GM18507 (cell line): ENCODE measurements at regions not wholly inside any gene's neighbourhood (a gene's known extent, or its start where the extent isn't known, plus 50 kb on each side); places are given as distances from the start of the nearest gene placed in this dataset.
A peak's percentile ranks its signal among the peaks of the same experiment; 100 is the strongest.

Experiments used
- DNase-seq: peaks from one replicate; pipeline ENCODE4 v3.0.0; 2011; ENCODE audit warnings: low read depth; ENCODE audit not compliant: insufficient read length; ENCODE audit errors: extremely low spot score
- FAIRE-seq: peaks from 2 replicates; lab custom pipeline; 2011; peaks lifted over from hg19 to GRCh38; lab: Jason Lieb, UNC

DNA sequence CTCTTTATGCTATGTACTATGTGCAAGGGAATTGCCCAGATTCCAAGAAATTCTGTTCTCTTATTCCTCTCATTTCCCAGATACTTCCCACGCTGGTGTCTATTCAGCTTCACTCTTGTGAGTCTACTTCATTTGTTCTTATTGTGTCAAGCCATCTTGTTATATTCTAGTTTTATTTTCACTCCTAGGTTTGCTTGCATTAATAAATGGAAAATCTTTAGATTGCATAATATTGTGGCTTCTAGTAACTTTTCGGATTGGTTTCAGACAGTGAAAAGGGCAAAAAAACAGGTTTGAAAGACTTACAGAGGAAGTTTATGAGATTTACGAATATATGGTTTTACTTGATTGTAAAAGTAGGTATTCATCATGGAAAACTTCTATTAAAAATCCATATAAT, 128.4 kb downstream of the BTC start:
- no peak for FAIRE-seq

DNA sequence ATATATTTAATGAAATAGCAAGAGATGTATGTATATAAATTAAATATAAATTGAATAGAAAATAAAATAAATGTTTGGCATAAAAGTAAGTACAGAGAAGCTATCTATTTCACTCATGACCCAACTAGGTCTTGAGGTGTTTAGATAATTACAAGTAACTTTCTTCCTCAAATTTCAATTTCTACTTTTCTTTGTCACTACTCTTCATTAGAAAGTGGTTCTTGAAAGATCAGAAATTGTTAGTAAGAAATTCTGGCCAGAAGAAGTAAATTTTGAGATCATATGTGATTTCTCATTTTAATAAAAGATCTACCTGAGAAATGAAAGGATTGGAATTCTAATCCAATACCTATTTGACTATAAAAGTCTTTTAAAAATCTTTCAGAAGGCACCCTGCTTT, 126.9 kb downstream of the BTC start:
- DNase-seq: no peak
- FAIRE-seq: no peak

More for the DNA sequence above, 128.4 kb downstream of the BTC start:
- no peak for DNase-seq

DNA sequence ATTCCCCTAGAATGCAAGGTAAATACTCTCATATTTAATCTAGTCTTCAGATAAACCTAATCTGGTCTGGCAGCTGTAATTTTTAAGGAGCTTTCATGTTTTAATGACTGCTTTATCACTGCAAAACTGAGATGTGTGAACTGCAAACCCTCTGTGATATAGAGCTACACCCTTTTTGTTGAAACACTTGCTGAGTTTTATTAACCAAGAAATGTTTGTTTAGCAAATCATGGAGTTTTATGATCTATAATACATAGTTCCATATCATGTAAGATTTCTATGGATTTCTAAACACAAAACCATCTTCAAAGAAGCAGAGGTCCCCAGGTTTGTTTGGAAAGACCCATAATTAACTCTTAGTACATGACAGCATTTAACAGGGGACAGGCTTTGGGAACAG, 126.4 kb downstream of the BTC start:
- no peak for FAIRE-seq
- DNase-seq: no peak

DNA sequence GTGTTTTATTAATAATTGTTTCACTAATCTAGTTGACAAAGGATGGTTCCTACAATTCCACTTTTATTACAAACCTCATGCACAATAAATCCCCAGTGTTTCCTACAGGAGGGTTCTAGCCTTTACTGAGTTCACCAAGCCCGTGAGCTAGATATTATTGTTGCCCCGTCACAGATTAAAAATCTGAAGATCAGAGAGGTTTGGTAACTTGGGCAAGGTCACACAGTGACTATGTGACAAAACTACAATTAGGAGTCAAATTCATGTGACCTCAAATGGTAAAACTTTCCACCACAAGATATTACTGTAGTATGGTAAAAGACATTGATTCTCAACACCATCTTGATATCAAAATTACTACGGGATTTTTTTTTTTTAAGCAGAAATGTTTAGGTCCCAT, 124.6 kb downstream of the BTC start:
- DNase-seq (no peak), FAIRE-seq (no peak)

DNA sequence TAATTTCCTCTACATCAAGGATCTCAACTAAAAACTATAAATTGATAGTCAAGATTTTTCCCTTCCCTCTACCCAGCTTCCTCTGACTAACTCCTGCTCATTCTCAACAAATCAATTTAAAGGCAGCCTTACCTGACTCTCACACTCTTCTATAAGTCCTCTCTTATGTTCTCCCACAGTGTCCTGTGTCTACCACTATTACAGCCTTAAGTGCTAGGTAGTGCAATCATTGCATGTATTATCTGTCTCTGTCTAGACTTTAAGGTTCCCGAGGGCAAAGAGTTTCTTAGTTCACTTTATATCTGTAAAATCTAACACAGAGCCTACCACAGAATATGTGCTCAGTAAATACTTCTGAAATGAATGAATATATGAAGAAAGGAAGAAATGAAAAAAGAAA, 123.7 kb downstream of the BTC start:
- FAIRE-seq (no peak), DNase-seq (no peak)

DNA sequence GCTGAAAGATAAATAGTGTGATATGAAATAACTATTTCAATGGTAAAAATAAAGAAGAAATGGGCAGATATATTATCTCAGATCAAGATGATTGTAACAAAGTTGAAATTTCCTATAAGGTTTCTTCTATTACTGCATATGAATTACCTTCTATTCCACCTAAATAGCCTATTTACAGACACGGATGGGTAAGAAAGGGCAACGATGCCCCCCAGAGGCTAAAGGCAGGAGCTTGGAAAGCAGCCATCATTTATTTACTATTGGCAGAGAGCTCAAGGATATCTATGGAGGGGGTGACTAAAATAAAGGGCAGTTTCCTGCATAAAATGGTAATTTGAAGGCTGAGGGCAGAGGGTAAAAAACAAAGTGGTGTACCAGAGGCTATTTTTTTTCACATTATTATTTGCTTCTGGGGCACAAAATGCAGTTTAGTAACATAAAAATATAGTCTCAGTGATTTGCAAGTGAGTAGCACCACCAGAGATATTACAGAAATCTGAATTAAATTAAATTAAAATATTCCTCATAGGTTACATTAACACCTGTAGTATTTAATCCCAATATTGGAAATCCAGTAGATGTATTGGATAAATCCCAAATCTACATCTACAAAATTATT, 123.1 kb downstream of the BTC start:
- no peak for FAIRE-seq
- no peak for DNase-seq

DNA sequence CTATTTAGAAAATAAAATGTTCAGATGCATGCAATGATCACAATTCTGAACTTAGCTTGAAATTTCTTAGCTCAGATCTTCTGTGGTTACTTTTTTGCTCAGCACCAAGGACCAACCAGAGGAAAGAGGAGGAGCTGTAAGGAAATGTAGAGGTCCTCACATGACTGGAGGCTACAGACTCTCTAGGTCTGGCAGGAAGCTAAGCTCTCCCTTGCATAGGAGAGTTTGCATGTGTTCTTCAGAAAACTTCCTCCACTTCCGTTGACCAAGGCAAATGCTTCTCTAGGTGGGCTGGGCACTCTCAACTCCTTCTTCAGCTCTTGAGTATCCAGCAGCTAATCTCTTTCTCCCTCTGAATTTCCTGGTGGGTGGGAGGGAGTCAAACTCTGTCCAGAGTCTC, 119.6 kb downstream of the BTC start:
- DNase-seq (no peak), FAIRE-seq (no peak)

DNA sequence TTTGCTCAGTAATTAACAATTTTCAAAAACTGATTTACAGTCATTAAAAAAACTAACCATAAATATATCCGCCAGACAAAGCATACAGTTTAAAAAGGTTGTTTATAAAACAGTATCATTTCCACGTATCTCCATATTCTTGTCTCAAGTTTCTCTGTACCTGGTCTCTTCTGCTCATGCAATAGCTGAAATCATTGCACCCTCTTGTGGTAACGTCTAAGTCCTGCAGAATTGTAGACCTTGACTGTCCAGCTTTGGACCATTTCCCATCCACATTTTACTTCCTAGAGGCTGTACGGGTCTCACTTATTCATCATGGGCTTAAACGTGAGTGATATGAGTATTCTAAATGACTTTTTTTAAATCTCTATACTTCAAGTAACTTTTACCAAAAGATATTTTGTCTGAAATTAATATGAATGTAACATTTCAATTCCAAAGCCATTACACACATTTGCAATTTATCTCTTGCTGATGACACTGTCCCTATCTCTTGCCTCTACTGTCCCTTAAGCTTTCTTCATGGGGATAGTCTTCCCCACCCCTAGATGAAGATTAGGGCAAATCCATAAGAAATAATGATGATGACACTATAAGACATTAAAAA, 118.5 kb downstream of the BTC start:
- FAIRE-seq (peak; percentile 74), DNase-seq (no peak)

DNA sequence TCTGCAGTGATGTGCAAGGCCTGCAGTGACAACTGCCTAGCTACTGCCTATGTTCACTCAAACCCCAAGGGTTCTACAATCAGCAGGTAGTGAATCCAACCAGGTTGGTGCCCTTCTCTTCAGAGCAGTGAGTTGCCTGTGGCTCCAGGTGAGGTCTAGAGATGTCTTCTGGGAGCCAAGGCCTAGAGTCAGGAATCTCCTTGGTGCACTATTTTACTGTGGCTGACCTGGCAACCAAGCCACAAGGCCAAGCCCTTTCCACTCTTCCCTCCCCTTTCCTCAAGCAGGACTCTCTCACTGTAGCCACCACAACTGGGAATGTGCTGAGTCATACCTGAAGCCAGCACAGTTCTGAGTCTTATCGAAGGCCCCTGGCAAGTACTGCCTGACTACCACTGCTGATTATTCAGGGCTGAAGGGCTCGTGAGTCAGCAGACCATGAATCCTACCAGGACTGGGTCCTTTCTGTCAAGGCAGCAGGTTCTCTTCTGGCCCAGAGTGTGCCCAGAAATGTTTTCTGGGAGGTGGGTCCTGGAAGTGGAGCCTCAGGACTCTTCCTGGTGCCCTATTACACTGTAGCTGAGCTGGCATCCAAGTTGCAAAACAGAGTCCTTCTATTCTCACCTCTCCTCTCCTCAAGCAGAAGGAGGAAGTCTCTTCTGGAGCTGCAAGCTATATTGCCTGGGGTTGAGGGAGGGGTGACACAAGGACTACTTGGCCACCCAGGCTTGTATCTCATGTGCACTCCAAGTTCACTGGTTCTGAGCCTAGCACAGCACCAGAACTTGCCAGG, 111.6 kb downstream of the BTC start:
- DNase-seq: no peak

DNA sequence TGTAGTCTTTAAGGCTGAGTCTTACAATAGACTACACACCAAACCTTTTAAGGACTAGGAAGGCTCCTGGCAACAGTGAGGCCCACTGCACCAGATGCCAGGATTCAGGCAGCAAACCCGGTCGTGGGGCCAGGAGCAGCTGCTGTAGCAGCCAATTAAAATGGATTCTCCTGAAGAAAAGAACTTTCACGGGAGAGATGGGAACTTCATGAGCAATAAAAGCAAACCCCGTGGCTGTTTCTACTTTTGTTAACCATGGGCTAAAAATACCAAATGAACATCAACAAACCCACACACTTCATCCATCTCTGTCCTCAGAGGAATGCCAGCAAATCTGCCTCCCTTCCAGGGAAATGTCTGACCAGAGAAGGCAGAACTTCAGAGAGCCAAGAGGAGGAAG, 101.4 kb downstream of the BTC start:
- FAIRE-seq: no peak
- no peak for DNase-seq

More for the DNA sequence above, 111.6 kb downstream of the BTC start:
- no peak for FAIRE-seq
